ENCODE measurements at regions not wholly inside any gene's neighbourhood (a gene's known extent, or its start where the extent isn't known, plus 50 kb on each side); places are given as distances from the start of the nearest gene placed in this dataset.
"Not testable (repeated sequence)": the region's sequence is repeated elsewhere in the genome, so short reads cannot be mapped to it uniquely, and the experiment has no call there.

- intact Hi-C loops (cut with DNase I), result no loop called here
- Histone ChIP-seq H3K4me3 (ENCODE audit: low read length in 2 of 2) (no peak overlapping the region), H3K4me1 (ENCODE audit: control insufficient read depth in 1 of 2, insufficient read depth in 2 of 2, low read length in 2 of 2) (no peaks in the 10 kb centered on the region), H3K36me3 (ENCODE audit: control insufficient read depth in 1 of 2, insufficient read depth in 2 of 2, low read length in 1 of 2) (no peaks in the 10 kb centered on the region), H3K9me3 (ENCODE audit: control insufficient read depth, low read length) (no peaks in the 10 kb centered on the region), H3K27me3 (ENCODE audit: control insufficient read depth in 1 of 2, insufficient read depth in 2 of 2, low read length in 1 of 2) (no peaks in the 10 kb centered on the region), H3K27ac (ENCODE audit: low read depth in 1 of 2, low read length in 2 of 2) (no peak overlapping the region)
- no peak for ATAC-seq (ENCODE audit: low FRiP score)
- DNase-seq, result no peak
Observed at GRCh38 chr2:142380372-142380771, 249.6 kb upstream of the LRP1B start.

- ATAC-seq (ENCODE audit: low FRiP score); H3K4me1 ChIP-seq (ENCODE audit: control insufficient read depth in 1 of 2, insufficient read depth in 2 of 2, low read length in 2 of 2); H3K27me3 ChIP-seq (ENCODE audit: control insufficient read depth in 1 of 2, insufficient read depth in 2 of 2, low read length in 1 of 2); H3K4me3 ChIP-seq (ENCODE audit: low read length in 2 of 2); H3K9me3 ChIP-seq (ENCODE audit: control insufficient read depth, low read length); DNase-seq; H3K27ac ChIP-seq (ENCODE audit: low read depth in 1 of 2, low read length in 2 of 2); H3K36me3 ChIP-seq (ENCODE audit: control insufficient read depth in 1 of 2, insufficient read depth in 2 of 2, low read length in 1 of 2); intact Hi-C loops (cut with DNase I): not testable (repeated sequence)
- 91 to 93% methylated on average over 7 of the region's 7 CpGs for WGBS, 2 donors
Observed at GRCh38 chr2:142362069-142362468, 231.3 kb upstream of the LRP1B start.

- ATAC-seq (ENCODE audit: low FRiP score), result no peak
- Histone ChIP-seq H3K4me3 (ENCODE audit: low read length in 2 of 2) (no peak overlapping the region), H3K27me3 (ENCODE audit: control insufficient read depth in 1 of 2, insufficient read depth in 2 of 2, low read length in 1 of 2) (no peaks in the 10 kb centered on the region), H3K4me1 (ENCODE audit: control insufficient read depth in 1 of 2, insufficient read depth in 2 of 2, low read length in 2 of 2) (no peaks in the 10 kb centered on the region), H3K36me3 (ENCODE audit: control insufficient read depth in 1 of 2, insufficient read depth in 2 of 2, low read length in 1 of 2) (no peaks in the 10 kb centered on the region), H3K9me3 (ENCODE audit: control insufficient read depth, low read length) (no peaks in the 10 kb centered on the region), H3K27ac (ENCODE audit: low read depth in 1 of 2, low read length in 2 of 2) (no peak overlapping the region)
- no peak for DNase-seq
- WGBS, 2 donors, result 58 to 65% methylated on average over 1 of the region's 1 CpG
- intact Hi-C loops (cut with DNase I), result no loop called here
Observed at GRCh38 chr2:142347751-142348150, 216.9 kb upstream of the LRP1B start.

GRCh38 chr2:142339261-142339660 is 208.4 kb upstream of the LRP1B start:
- intact Hi-C loops (cut with DNase I), result no loop called here
- no peak overlapping the region for H3K4me3 ChIP-seq (ENCODE audit: low read length in 2 of 2)
- H3K9me3 ChIP-seq (ENCODE audit: control insufficient read depth, low read length), result no peaks in the 10 kb centered on the region
- H3K27me3 ChIP-seq (ENCODE audit: control insufficient read depth in 1 of 2, insufficient read depth in 2 of 2, low read length in 1 of 2), result no peaks in the 10 kb centered on the region
- H3K4me1 ChIP-seq (ENCODE audit: control insufficient read depth in 1 of 2, insufficient read depth in 2 of 2, low read length in 2 of 2), result no peaks in the 10 kb centered on the region
- no peak for DNase-seq
- H3K36me3 ChIP-seq (ENCODE audit: control insufficient read depth in 1 of 2, insufficient read depth in 2 of 2, low read length in 1 of 2), result no peaks in the 10 kb centered on the region
- H3K27ac ChIP-seq (ENCODE audit: low read depth in 1 of 2, low read length in 2 of 2), result no peak overlapping the region
- no peak for ATAC-seq (ENCODE audit: low FRiP score)

GRCh38 chr2:142332196-142332595 is 201.4 kb upstream of the LRP1B start:
- 54 to 58% methylated on average over 2 of the region's 2 CpGs for WGBS, 2 donors
- intact Hi-C loops (cut with DNase I), result no loop called here
- H3K4me3 ChIP-seq (ENCODE audit: low read length in 2 of 2), result no peak overlapping the region
- H3K36me3 ChIP-seq (ENCODE audit: control insufficient read depth in 1 of 2, insufficient read depth in 2 of 2, low read length in 1 of 2), result no peaks in the 10 kb centered on the region
- no peaks in the 10 kb centered on the region for H3K27me3 ChIP-seq (ENCODE audit: control insufficient read depth in 1 of 2, insufficient read depth in 2 of 2, low read length in 1 of 2)
- DNase-seq, result no peak
- H3K9me3 ChIP-seq (ENCODE audit: control insufficient read depth, low read length), result no peaks in the 10 kb centered on the region
- H3K4me1 ChIP-seq (ENCODE audit: control insufficient read depth in 1 of 2, insufficient read depth in 2 of 2, low read length in 2 of 2), result no peaks in the 10 kb centered on the region
- H3K27ac ChIP-seq (ENCODE audit: low read depth in 1 of 2, low read length in 2 of 2), result no peak overlapping the region
- no peak for ATAC-seq (ENCODE audit: low FRiP score)

GRCh38 chr2:142330458-142330857 is 199.6 kb upstream of the LRP1B start:
- no peak for DNase-seq
- intact Hi-C loops (cut with DNase I), result no loop called here
- H3K27ac ChIP-seq (ENCODE audit: low read depth in 1 of 2, low read length in 2 of 2), result no peak overlapping the region

GRCh38 chr2:142325870-142326269 is 195.1 kb upstream of the LRP1B start:
- Histone ChIP-seq H3K9me3 (ENCODE audit: control insufficient read depth, low read length) (no peaks in the 10 kb centered on the region), H3K27ac (ENCODE audit: low read depth in 1 of 2, low read length in 2 of 2) (no peak overlapping the region), H3K36me3 (ENCODE audit: control insufficient read depth in 1 of 2, insufficient read depth in 2 of 2, low read length in 1 of 2) (no peaks in the 10 kb centered on the region), H3K4me3 (ENCODE audit: low read length in 2 of 2) (no peak overlapping the region), H3K27me3 (ENCODE audit: control insufficient read depth in 1 of 2, insufficient read depth in 2 of 2, low read length in 1 of 2) (no peaks in the 10 kb centered on the region), H3K4me1 (ENCODE audit: control insufficient read depth in 1 of 2, insufficient read depth in 2 of 2, low read length in 2 of 2) (no peaks in the 10 kb centered on the region)
- intact Hi-C loops (cut with DNase I), result no loop called here
- DNase-seq (no peak), ATAC-seq (ENCODE audit: low FRiP score) (no peak)

More at GRCh38 chr2:142330458-142330857, 199.6 kb upstream of the LRP1B start:
- Histone ChIP-seq H3K36me3 (ENCODE audit: control insufficient read depth in 1 of 2, insufficient read depth in 2 of 2, low read length in 1 of 2) (no peaks in the 10 kb centered on the region), H3K27me3 (ENCODE audit: control insufficient read depth in 1 of 2, insufficient read depth in 2 of 2, low read length in 1 of 2) (no peaks in the 10 kb centered on the region), H3K4me1 (ENCODE audit: control insufficient read depth in 1 of 2, insufficient read depth in 2 of 2, low read length in 2 of 2) (no peaks in the 10 kb centered on the region), H3K9me3 (ENCODE audit: control insufficient read depth, low read length) (no peaks in the 10 kb centered on the region), H3K4me3 (ENCODE audit: low read length in 2 of 2) (no peak overlapping the region)
- no peak for ATAC-seq (ENCODE audit: low FRiP score)
- 88 to 93% methylated on average over 1 of the region's 1 CpG for WGBS, 2 donors

GRCh38 chr2:142323206-142323605 is 192.4 kb upstream of the LRP1B start:
- ATAC-seq (ENCODE audit: low FRiP score), result no peak

GRCh38 chr2:142321706-142322280 is 191.0 kb upstream of the LRP1B start:
- H3K36me3 ChIP-seq (ENCODE audit: control insufficient read depth in 1 of 2, insufficient read depth in 2 of 2, low read length in 1 of 2), result no peaks in the 10 kb centered on the region
- WGBS, 2 donors, result 71 to 79% methylated on average over 1 of the region's 1 CpG
- intact Hi-C loops (cut with DNase I), result no loop called here

More at GRCh38 chr2:142323206-142323605, 192.4 kb upstream of the LRP1B start:
- no peaks in the 10 kb centered on the region for H3K36me3 ChIP-seq (ENCODE audit: control insufficient read depth in 1 of 2, insufficient read depth in 2 of 2, low read length in 1 of 2)
- H3K4me3 ChIP-seq (ENCODE audit: low read length in 2 of 2), result no peak overlapping the region
- no peak for DNase-seq
- H3K27ac ChIP-seq (ENCODE audit: low read depth in 1 of 2, low read length in 2 of 2), result no peak overlapping the region
- intact Hi-C loops (cut with DNase I), result no loop called here
- WGBS, 2 donors, result 79 to 81% methylated on average over 1 of the region's 1 CpG
- H3K9me3 ChIP-seq (ENCODE audit: control insufficient read depth, low read length), result no peaks in the 10 kb centered on the region
- H3K27me3 ChIP-seq (ENCODE audit: control insufficient read depth in 1 of 2, insufficient read depth in 2 of 2, low read length in 1 of 2), result no peaks in the 10 kb centered on the region
- no peaks in the 10 kb centered on the region for H3K4me1 ChIP-seq (ENCODE audit: control insufficient read depth in 1 of 2, insufficient read depth in 2 of 2, low read length in 2 of 2)

More at GRCh38 chr2:142321706-142322280, 191.0 kb upstream of the LRP1B start:
- DNase-seq (no peak), ATAC-seq (ENCODE audit: low FRiP score) (no peak)
- no peaks in the 10 kb centered on the region for H3K4me1 ChIP-seq (ENCODE audit: control insufficient read depth in 1 of 2, insufficient read depth in 2 of 2, low read length in 2 of 2)
- no peak overlapping the region for H3K27ac ChIP-seq (ENCODE audit: low read depth in 1 of 2, low read length in 2 of 2)
- no peak overlapping the region for H3K4me3 ChIP-seq (ENCODE audit: low read length in 2 of 2)
- no peaks in the 10 kb centered on the region for H3K9me3 ChIP-seq (ENCODE audit: control insufficient read depth, low read length)
- H3K27me3 ChIP-seq (ENCODE audit: control insufficient read depth in 1 of 2, insufficient read depth in 2 of 2, low read length in 1 of 2), result no peaks in the 10 kb centered on the region

All from aorta (tissue), 5 donors.